ENCODE measurements at regions not wholly inside any gene's neighbourhood (a gene's known extent, or its start where the extent isn't known, plus 50 kb on each side); places are given as distances from the start of the nearest gene placed in this dataset.

GRCh38 chr15:27671819-27672437 is 427.2 kb downstream of the OCA2 start:
- peak; percentile 60 for DNase-seq (ENCODE audit: low spot score)

DNA sequence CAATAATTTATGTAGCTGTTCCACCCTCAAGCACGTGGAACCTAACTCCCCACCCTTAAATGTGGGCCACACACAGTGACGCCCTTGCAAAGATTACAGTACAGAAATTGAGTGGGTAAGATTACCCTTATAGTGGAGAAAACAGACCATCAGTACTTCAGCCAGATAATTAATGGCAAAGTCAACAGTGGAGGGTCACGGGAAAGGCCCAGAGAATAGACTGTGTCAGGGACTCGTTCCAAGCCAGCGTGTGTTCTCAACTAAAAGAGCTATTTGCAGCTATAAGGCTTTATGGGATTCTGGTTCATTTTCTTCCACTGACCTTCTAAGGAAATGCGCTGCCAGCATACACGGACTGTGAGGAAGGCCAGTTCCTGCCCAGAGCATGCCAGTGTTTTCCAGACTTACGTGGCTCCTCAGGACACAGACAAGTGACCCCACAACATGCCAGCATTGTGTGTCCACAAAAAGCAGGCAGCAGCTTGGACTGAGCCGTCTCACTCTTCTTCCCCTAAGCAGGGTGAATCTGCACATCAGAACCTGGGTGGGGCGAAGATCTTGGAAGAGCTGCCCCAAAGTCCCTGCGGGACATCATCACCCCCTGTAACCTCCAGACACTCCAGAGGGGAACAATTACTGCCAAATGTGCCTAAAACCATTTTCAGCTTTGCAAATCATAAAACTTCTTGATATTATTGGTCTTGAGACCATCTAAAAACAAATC is 428.5 kb downstream of the OCA2 start:
- DNase-seq (ENCODE audit: low spot score) = peak; percentile 31

GRCh38 chr15:27669641-27670040 is 429.5 kb downstream of the OCA2 start:
- DNase-seq (ENCODE audit: low spot score) = peak; percentile 26

DNA sequence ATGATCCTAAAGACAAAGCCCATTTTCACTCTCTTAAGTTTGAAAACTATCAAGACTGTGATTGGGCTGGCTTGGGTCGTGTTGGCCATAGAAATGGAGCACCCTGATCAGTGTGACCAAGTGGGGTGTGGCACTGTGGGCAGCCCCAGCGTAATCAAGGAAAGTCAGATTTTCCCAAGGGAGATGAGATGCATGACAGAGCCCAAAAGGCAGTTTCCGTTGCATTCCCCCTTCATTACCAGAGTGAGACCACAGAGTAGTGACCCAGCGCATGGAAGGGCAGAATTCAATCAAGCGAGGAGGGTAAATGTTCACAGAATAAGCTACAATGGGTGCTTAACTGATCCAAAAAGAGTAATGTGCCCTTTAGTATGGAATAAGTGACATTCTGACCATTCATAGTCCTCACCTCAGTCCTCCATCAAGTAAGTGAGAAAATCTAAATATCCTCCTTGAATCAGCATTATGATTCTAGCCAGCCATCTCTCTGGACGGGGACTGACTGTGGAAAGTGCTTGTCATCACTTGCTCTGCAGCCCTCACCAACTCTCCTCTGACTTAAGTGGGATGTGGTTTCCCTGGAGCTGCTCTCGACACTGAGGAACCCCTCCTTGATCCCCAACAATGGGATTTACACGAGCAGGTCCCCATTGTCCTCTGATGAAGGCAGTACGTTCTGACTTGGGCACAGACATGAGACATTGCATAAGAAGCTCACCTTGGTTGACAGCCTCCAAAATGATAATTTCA is 430.5 kb downstream of the OCA2 start:
- peak; percentile 14 for DNase-seq (ENCODE audit: low spot score)

GRCh38 chr15:27665002-27665401 is 434.1 kb downstream of the OCA2 start:
- no peak for DNase-seq (ENCODE audit: low spot score)

GRCh38 chr15:27662892-27663291 is 436.2 kb downstream of the OCA2 start:
- no peak for DNase-seq (ENCODE audit: low spot score)

- DNase-seq (ENCODE audit: low spot score) = no peak
These were observed 438.4 kb downstream of the OCA2 start for GRCh38 chr15:27660676-27661075.

DNA sequence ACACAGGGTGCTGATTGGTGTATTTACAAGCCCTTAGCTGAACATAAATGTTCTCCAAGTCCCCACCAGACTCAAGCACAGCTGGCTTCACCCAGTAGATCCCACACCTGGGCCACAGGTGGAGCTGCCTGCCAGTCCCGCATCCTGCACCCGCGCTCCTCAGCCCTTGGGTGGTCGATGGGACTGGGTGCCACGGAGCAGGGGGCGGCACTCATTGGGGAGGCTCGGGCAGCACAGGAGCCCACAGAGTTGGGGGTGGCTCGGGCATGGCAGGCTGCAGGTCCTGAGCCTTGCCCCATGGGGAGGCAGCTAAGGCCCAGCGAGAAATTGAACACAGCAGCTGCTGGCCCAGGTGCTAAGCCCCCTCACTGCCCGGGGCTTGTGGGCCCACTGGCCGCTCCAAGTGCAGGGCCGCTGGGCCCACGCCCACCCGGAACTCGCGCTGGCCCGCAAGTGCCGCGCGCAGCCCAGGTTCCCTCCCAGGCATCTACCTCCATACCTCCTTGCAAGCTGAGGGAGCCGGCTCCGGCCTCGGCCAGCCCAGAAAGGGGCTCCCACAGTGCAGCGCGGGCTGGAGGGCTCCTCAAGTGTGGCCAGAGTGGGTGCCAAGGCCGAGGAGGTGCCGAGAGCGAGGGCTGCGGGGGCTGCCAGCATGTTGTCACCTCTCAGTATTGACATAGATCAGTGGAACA is 442.7 kb downstream of the OCA2 start:
- no peak for DNase-seq (ENCODE audit: low spot score)

DNA sequence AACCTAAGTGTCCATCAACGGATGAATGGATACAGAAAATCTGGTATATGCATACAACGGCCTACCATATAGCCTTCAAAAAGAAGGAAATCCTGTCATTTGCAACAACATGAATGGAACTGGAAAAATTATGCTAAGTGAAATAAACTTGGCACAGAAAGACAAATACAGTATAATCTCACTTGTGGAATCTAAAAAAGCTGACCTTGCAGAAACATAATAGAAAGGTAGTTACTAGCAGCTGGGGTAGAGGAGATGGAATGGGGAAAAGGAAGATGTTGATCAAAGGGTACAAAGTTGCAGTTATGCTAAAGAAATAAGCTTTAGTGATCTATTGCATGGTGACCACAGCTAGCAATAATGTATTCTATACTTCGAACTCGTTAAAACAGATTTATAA is 444.1 kb downstream of the OCA2 start:
- DNase-seq (ENCODE audit: low spot score) = no peak

DNA sequence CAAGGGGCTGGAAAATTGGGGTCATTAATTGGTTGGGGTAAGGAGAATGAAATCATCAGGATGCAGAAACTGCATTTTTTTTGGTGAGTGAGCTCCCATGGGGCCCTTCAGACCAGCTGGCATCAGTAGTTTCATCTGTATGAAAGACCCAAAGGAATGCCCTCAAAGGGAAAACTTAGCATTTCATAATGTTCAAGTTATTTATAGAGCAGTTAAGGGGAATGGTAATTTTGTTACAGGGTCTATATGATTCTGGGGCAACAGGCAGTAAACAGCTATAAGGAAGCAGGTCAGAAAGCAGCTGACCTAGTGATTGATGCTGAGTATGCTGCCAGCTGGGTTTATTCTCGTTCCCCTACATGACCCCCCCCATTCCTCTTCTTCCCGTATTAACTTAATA is 448.9 kb downstream of the OCA2 start:
- no peak for DNase-seq (ENCODE audit: low spot score)

- DNase-seq (ENCODE audit: low spot score) = no peak
These were observed 450.8 kb downstream of the OCA2 start for GRCh38 chr15:27648359-27648758.

GRCh38 chr15:27646531-27646930 is 452.6 kb downstream of the OCA2 start:
- no peak for DNase-seq (ENCODE audit: low spot score)

DNA sequence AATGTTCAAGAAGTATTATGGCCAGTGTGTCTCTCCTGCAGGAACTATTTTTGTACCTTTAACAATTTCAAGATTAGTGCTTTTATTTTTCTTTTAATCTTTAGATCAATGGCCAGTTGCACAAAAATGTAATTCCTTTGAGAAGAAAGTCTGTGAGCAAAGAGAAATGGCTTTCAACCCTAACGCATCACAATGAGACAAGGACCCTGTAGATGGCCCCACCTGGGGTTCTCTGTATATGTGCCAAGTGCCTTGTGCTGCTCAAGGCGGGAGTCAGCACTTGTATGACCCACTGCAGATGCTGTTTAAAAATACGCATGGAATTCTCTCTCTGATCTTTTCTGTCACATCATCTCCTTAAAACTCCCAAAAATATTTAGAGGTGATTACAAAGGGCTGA is 453.4 kb downstream of the OCA2 start:
- no peak for DNase-seq (ENCODE audit: low spot score)

DNA sequence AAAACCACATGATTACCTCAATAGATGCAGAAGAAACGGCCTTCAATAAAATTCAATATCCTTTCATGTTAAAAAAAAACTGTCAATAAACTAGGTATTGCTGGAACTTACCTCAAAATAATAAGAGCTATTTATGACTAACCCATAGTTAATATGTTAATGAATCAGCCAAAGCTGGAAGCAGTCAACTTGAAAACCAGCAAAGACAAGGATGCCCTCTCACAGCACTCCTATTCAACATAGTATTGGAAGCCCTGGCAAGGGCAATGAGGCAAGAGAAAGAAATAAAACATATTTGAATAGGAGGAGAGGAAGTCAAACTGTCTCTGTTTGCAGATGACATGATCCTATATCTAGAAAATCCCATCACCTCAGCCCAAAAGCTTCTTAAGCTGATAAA is 456.1 kb downstream of the OCA2 start:
- no peak for DNase-seq (ENCODE audit: low spot score)

GRCh38 chr15:27639595-27639994 is 459.5 kb downstream of the OCA2 start:
- DNase-seq (ENCODE audit: low spot score) = no peak

- DNase-seq (ENCODE audit: low spot score) = no peak
These were observed 460.2 kb downstream of the OCA2 start for GRCh38 chr15:27638958-27639357.

GRCh38 chr15:27635916-27636315 is 463.2 kb downstream of the OCA2 start:
- no peak for DNase-seq (ENCODE audit: low spot score)

- DNase-seq (ENCODE audit: low spot score) = no peak
These were observed 470.6 kb downstream of the OCA2 start for GRCh38 chr15:27628486-27628885.

GRCh38 chr15:27627623-27628022 is 471.5 kb downstream of the OCA2 start:
- no peak for DNase-seq (ENCODE audit: low spot score)

GRCh38 chr15:27623560-27624305 is 475.4 kb downstream of the OCA2 start:
- no peak for DNase-seq (ENCODE audit: low spot score)

DNA sequence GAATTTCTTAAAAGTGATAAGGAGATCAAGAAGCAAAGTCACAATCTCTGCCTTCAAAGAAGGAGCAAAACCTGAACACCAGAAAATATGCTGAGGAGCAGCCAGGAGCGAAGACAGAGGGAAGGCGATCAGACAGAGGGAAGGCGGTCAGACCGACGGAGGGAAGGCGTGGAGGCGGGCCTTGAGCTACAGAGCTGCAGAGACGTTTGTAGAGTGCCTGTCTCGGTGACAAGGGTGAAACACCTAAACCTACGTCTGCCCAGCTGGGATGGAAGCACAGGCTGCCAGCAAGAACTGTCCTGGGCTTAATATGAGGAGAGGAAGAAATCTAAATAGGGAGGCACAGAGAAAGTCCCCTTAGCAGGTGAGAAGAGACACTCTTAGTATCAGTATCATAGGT is 476.0 kb downstream of the OCA2 start:
- no peak for DNase-seq (ENCODE audit: low spot score)

GRCh38 chr15:27622371-27622770 is 476.7 kb downstream of the OCA2 start:
- no peak for DNase-seq (ENCODE audit: low spot score)
